Hematopoietic multipotent progenitor cell treated with erythropoietin and hydrocortisone succinate and interleukin-3 and kit ligand, for 15 days (in vitro differentiated cells): ENCODE measurements at regions not wholly inside any gene's neighbourhood (a gene's known extent, or its start where the extent isn't known, plus 50 kb on each side); places are given as distances from the start of the nearest gene placed in this dataset.

ENCODE experiments used
- DNase-seq: peaks from one replicate; pipeline ENCODE4 v3.0.0-alpha.2; 2015; ENCODE audit warnings: low spot score

DNA sequence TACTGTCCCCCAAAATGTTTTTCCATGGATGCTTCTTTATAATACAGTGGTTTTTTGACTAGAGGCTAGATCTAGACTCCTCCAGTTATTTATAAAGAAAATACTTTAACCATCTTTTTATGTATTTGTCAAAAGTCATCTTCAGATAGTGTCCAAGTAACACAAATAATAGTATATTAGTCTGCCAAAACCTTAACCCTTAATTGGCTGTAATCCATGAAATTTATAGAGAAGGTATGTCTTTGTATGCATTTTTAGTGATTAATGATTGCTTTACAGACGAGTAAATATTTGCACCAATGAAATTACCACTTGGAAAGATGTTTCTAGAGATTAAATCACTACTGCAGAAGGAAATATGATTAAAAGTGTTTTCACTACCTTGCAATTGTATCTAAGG is 451.8 kb upstream of the NRXN1 start:
- DNase-seq, result no peak

DNA sequence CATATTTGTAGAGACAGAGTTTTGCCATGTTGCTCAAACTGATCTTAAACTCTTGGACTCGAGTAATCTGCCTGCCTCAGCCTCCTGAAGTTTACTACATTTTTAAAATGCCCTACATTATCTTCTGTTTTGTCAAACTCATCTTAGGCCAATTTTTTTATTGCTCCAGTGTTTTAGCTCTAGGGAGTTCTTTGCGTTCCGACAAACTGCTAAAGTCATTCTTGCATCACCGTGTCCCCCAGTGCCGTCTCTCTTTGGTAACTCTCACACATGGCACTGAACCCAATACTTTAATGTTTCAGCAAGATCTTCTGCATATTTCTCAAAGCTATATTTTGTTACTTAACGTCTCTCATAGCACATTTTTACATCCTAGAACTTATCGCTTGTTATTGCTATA is 440.9 kb upstream of the NRXN1 start:
- no peak for DNase-seq

DNA sequence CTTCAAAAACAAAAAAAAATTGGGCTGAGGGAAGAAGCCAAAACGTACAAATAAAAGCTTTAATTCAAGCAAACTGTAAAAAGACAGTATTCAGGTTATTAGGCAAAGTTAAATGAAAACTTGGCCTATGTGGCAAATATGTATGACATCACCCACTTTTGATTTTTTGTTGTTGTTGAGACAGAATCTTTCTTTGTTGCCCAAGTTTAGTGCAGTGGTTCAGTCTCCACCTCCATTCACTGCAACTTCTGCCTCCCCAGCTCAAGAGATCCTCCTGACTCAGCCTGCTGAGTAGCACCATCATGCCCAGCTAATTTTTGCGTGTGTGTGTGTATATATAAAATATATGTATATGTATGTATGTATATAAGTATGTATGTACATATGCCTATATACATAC is 440.4 kb upstream of the NRXN1 start:
- DNase-seq, result no peak

DNA sequence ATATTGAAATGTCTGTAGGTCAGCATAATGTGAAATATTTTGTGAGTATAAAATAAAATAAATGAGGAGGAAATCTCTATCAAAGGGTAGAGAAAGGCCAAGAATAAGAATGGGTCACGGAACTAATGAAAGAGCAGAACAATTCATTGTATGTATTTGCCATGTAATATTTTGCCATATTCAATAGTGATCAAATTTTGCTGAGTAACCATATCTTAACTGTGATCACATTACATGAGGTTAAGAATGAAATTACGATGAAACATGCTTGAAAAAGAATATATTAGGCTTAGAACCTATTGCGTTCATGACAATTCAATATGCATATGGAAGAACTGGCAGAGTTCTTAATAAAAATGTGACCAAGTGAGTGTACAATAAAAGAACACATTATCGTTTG is 437.2 kb upstream of the NRXN1 start:
- no peak for DNase-seq

DNA sequence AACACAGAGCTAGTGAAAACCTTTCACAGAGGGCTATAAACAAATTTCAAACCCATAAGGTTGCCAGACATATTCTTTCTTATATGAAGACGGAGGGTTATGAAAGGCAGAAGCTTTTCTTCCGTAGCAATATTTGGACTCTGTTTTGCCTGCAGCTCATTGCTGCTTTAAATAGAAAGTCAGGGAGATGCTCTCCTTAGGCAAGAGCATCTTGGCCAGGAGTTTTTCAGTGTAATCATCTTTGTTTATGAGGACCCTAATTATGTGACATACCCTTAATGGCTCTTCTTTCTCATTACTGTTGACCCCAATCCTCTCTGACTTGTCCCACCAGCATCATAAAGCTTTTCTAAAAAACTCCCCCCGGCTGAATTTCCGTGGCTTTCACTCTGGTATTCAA is 433.4 kb upstream of the NRXN1 start:
- DNase-seq, result no peak

DNA sequence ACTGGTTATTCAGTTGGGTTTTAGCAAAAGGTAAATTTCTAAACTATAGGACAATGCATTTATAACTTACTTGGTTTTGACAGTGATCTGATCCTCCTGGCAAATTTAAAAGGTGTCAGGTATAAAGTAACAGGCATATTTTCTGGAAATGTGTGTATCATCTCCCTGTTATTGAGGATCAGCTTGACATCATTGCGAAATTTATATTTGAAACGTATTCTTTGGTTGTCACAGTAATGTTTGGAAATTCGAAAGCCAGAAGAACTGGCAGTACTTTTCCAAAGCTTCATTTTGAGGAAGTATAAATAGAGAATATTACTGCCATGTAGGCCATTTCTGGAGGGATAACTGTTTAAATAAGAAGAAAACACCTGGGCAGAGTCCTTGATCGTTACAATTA is 422.2 kb upstream of the NRXN1 start:
- no peak for DNase-seq

DNA sequence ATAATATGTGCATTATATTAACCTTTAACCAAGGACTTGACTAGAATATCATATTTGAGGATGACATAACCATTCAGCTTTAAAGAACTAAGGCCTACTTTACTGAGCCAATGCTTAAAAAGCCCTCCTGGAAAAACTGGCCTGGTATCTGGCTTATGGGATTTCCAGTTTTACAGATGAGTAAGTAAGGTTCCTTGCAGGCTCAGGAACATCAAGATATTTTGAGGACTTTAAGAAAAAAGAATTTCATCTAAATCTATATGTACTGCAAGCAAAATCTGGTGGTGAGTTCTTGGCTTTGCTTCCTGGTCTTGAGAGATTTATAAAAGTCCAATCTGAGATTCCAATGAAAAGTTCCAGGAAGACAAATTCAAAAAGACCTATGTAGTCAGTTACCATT is 417.0 kb upstream of the NRXN1 start:
- DNase-seq, result no peak

DNA sequence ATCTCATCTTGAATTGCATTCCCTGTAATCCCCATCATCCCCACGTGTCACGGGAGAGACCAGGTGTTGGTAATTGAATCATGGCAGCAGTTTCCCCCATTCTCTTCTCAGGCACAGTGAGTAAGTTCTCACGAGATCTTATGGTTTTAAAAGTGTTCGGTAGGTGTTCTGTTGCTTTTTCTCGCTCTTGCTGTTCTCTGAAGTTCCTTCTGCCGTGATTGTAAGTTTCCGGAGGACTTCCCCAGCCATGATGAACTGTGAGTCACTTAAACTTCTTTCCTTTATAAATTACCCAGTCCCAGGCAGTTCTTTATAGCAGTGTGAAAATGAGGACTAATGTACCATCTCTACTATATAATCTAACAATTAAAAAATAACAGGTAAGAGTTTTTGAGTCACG is 409.9 kb upstream of the NRXN1 start:
- DNase-seq, result no peak

DNA sequence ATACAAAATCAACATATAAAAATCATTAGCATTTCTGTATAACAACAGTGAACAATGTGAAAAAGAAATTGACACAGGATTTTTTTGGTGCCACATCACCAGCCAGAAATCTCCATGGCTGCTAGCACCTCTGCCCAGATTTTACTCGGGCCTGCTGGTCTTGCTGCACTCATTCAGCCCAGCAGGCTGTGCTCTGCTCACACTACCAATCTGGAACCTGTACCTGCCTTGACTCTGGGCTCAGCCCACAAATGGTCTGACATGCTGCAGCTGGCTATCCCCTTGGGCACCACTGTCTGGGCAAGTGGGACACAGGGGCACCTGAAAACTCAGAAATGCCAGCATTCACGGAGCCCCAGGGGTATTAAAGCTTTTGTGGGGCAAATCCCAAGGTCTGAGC is 392.5 kb upstream of the NRXN1 start:
- no peak for DNase-seq

DNA sequence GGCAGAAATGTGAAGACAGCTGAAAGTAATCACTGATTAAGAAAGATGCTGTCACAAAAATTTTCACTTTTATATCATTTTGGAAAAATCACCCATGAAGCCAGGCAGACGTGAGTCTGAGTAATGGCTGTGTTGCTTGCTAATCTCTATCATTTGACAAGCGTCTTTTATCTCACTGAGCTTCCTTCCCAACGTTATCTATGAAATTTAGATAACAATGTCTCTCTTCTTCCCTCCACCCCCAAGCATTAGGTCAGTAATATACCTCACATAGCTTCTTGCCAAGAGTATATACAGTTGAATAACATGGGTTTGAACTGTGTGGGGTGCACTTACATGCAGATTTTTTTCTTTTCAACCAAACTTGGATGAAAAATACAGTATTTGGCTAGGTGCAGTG is 388.6 kb upstream of the NRXN1 start:
- no peak for DNase-seq

DNA sequence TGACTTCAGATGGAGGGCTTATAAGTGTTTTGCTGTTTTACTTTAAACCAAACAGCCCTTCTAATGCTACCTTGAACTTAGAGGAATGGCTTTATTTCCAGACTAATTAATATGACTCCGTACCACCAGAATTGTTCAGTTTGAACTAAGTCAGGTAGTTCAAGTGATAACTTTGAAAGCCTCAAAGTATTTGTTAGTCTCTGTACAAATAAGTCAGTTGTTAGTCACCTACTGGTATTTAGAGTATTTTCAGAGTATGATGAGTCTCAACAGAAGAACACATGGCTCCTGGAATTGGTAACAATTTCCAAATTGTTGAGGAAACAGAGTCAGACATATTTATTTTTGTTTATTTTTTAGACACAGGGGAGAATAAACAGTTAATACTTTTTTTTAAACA is 381.8 kb upstream of the NRXN1 start:
- DNase-seq, result no peak

DNA sequence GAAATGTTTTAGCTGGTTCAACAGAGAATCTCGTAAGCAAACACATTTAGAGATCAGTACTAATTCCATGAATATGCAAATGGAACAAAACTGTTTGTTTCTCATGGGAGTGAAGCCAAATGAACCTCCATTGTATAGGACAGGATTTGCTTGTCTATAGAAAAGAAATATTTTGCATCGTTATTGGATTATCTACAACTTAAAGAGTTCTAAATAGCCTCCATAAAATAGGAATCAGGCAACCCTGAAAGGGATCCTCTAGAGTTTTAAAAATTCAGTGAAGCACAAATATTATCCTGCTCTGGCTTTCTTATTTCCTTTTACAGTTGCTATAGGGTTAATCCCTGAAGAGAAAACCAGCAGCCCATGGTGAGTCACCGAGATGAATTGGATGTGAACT is 378.4 kb upstream of the NRXN1 start:
- DNase-seq, result no peak

DNA sequence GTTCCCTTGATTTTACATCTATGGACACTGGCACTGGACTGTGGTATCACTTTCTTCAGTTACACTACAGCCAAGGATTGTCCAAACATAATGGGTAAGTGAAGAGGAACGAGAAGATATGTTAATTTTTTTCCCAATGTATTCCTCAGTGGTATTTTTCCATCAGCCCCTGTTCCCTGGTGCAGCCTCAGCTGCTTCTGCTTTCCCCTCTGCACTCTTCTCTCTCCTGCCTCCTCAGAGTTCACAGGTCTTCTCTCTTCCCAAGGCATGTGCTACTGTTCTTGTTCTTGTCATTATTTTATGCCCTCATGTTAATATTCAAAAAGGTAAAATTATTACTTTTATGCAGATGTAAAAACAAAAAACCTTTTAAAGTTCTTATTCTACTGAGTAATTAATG is 378.0 kb upstream of the NRXN1 start:
- DNase-seq, result no peak

DNA sequence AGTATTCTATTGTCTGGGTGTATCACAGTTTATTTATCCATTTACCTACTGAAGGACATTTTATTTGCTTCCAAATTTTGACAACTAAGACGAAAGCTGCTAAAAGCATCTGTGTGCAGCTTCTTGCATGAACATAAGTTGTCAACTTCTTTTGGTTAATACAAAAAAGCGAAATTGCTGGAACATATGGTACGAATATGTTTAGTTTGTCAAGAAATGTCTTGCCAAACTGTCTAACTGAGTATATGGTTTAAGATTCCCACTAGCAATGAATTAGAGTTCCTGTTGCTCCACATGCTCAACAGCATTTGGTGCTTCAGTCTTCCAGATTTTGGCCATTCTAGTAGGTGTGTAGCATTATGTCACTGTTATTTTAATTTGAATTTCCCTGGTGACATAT is 372.3 kb upstream of the NRXN1 start:
- no peak for DNase-seq

DNA sequence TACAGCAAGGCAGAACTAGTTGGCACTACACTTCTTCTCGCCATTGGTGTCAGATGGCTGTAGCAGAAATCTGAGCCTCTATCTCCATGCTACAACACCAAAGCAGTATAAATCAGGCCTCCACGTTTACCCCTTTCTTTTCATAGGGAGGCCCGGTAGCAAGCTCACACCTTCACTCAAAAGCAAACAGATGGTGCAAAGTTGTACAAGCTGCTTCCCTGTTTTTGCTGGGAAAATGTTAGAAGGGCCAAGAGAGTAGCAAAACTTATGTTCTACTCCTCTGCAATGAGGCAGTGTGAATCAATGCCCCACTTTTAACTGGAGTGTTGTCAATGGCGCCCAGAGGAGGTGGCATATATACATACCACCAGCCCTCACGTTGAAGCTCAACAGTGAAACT is 369.6 kb upstream of the NRXN1 start:
- DNase-seq, result no peak

DNA sequence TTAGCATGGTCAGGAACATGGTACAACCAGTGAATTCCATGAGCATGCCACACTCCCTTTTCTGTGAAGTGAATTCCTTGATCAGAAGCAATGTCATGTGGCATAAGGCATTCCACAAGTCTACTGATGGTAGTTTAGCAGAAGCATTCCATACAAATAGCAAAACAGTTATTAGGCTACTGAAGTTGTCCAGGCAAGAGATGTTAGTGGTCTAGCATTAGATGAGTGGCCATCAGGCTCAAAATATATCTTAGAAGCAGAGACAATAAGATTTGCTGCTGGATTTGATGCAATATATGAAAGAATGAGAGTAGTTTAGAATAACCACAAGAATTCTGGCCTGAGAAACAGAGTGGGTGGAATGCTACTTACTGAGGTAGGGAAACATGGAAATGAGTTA is 355.3 kb upstream of the NRXN1 start:
- no peak for DNase-seq

DNA sequence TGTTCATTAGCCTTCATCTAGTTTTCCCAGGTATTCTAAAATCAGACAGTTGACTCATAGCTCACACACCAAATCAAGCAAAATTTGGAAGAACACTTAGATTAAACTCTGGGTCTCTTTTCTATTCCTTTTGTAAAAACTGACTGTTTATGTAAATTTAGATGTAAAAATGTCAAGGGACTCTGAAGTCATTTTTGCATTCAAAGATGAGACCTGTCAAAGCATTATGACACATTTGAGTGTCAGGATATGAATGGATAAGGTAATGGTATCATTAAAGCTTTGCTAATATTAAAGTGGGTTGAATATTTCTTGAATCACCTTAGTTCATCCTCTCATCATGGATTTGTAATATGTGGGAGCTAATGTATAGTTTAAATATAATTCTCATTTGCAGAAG is 348.1 kb upstream of the NRXN1 start:
- DNase-seq, result no peak

DNA sequence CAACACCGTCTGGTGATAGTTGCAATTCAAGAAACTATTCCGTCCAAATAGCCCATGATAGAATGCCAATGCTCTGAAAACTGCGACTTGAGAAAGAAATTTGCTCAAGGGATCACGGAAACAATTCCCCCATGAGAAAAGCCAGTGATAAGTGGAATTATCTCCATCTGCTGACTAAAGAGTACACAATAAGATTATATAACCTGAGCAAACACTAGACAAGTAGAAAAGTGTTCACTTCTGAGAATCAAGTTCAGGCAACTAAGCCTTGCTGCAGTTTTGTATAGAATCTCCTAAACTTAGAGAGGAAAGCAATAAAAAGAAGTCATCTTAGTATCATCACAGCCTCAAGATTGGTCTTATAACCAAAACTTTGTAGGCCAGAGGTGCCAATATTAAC is 336.3 kb upstream of the NRXN1 start:
- DNase-seq, result no peak

DNA sequence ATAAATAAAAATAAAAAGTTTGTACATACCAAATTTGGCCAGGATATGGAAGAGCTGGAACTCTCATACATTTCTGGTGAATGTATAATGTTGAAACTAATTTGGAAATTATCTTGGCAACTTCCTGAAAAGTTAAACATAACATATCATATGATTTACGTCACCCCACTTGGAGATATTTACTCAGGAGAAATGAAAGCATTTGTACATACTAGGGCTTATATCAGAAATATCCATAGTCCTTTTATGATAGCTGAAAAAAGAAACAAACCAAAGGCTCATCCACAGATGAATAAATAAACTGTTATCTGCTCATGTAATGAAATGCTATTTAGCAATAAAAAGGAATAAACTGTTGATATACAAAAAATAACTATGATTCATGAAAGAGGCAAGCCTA is 318.2 kb upstream of the NRXN1 start:
- no peak for DNase-seq

DNA sequence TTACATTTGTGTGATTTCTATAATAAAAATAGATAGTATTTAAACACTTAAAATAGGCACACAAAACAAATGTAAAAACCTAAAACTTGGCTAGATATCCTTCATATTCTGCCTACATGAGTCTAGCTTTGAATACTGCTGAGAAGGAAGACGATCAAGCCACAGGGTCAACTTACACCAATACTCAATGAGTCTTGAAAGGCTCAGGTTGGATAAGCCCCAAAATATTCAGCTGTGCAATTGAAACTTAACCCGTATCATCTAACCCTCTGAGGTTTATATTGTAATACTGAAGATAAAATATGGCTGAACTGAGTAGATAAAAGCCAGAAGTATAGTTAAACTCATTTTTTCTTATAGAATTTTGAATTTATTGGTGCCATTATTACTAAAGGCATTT is 313.0 kb upstream of the NRXN1 start:
- DNase-seq, result no peak

DNA sequence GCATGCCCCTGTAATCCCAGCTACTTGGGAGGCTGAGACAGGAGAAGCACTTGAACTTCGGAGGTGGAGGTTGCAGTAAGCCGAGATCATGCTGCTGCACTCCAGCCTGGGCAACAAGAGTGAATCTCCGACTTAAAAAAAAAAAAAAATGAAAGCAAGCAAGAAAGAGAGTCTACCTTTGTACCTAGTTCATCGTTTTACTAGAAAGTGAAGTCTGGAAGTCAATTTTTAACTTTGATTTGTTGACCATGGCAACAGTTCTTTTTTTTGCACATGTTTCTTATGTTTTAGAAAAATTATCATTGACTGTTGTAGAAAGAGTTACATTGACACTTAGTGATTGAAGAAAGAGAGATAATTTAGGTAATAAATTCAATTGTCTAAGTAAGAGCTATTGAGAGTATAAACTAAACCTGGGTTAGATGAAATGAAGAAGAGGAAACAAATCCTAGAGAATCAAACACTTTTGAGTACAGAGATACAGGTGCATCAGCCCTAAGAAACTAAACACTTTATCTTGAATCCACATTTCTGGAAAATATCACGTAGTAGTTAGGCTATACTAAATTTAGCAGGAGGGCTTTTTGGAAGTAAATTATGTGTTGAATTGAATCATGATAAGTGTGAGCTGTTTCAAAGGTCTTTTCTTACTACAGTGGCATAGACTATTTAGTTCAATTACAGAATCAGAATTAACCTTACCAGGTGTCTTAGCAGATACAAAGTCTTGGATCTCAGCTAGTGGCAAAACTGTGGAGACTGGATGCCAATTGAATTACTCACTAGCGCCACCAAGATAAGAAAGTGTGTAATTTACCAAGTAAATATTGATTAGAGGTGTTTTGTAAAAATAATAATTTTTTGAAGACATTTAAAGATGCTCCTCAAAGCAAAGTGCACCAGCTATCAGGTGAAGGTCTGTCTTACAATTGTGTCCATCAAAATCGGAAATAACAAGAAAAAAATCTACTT is 303.4 kb upstream of the NRXN1 start:
- no peak for DNase-seq

DNA sequence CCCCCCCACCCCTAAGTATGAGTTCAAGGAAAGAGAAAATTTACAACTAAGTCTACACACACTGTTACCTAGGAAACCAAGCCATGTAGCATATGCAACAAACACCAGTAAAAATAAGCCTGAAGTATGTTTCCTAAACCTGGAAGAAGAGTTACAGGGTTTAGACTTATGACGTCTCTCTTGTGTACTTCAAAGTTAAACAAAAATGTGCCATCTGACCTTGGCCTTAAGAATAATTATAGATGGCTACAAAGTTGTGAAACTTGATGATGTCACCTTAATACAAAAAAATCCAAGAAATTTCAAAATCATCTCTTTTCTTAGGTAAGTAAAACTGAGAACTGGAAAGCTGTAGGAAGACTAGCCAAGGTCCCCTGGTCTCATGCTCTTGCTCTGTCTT is 297.6 kb upstream of the NRXN1 start:
- no peak for DNase-seq

DNA sequence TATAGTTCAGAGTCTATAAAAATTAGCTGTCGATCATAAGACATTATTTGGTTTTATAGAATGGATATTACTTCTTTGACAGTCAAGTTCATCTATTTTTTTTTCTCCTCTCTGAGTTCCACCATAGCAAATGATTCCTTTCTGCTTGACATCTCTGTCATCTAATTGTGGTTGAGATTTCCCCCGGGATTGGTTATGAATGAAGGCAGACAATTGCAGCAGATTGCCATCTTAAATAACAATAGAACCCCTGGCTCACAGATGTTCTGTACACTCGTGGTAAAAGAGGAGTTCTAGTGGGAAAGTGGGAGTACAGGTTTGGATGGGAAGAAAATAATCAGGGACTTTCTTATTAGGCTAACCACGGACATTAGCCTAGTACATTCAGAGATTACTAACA is 292.1 kb upstream of the NRXN1 start:
- DNase-seq, result no peak

DNA sequence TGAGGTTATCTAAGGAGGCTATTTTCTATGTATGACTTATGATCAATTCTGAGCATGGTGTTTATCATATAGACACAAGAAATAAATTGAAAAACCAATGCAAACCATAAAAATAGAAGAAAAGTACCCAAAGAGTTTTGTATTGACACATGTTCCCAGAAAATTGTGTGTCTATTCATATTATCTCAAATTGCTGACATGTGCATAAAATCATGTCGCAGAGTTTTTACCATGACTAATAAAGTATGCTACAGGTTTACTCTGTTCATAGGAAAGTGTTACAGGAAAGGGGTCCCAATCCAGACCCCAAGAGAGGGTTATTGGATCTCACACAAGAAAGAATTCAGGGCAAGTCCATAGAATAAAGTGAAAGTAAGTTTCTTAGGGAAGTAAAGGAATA is 290.7 kb upstream of the NRXN1 start:
- DNase-seq, result no peak
